NCI-H69 (cell line): ENCODE measurements at regions not wholly inside any gene's neighbourhood (a gene's known extent, or its start where the extent isn't known, plus 50 kb on each side); places are given as distances from the start of the nearest gene placed in this dataset.
"Not testable (repeated sequence)": the region's sequence is repeated elsewhere in the genome, so short reads cannot be mapped to it uniquely, and the experiment has no call there.

Experiments
- DNase-seq: peaks from one replicate; lab custom pipeline; 2025; lab: John Stamatoyannopoulos, UW

DNA sequence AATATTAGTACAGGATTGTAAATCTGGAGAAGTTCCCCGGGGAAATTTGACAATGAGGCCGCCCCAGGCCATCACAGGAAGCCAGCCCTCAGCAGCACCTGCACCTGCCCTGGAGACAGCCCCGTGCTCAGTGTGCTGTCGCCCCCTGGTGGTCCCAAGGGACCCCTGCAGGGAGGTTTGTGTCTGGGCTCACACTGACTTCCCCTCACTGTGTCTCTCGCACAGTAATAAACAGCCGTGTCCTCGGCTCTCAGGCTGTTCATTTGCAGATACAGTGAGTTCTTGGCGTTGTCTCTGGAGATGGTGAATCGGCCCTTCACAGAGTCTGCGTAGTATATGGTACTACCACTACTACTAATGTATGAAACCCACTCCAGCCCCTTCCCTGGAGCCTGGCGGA lies 1011.2 kb downstream of the TMEM121 start:
- DNase-seq: peak; percentile 20

DNA sequence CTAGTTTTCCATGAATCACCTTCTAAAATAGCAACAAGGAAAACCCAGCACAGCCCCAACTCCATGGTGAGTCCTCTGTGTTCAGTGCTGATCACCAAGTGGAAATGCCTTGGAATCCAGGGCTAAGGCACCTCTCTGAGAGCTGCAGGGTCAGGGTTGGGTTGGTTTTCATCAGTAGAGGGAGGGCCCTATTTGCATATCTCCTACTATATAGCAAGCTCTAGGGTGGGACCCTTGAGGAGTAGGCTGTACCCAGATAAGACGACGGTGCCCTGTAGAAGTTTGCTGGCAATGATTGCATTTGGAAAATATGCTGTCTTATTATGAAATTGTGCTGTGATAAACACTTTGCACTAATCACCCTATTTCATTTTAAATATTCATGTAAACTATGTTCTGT lies 1011.8 kb downstream of the TMEM121 start:
- no peak for DNase-seq

DNA sequence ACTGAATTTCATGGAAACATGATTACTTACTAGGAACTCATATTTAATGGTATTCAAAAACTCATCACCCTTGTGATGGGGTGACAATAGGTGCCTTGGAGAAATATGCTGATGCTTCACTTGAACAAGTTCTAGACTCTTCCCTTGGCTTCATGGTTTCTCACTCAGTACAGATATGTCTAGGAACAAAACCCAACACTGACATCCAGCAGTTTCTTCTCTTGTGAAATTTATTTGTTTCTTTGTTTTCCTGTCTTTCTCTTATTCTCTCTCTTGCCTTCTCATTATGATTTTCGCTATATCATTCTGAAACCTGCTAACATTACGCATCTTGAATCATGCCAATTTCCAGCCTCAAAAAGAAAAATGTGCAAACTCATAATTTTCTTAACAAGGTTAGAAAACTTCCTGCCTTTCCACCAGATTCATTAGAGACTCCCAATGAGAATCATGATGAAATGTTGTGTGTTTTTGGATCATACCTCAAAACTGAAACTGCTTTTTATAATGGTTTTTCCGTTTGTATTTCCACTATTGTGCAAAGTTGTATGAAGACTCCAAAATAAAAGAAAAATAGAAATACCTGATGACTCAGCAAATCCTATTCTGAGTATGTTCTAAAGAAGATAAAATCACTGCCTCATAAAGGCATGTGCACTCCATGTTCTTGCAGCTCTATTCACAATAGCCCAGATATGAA lies 1021.5 kb downstream of the TMEM121 start:
- DNase-seq: no peak

DNA sequence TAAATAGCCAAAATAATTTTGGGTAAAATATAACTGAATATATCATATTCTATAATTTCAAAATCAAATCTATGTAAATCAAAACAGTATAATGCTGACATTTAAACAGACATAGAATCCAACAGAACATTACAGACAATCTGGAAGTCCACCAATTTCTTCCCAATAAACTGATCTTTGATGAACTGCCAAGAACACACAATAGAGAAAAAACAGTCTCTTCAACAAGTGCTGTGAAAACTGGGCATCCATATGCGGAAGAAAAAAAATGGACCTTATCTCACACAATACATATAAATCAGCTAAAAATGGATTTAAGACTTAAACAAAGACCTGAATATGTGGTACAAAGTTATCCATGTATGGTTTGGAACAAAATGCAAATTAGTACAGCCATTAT lies 1022.7 kb downstream of the TMEM121 start:
- DNase-seq: no peak

DNA sequence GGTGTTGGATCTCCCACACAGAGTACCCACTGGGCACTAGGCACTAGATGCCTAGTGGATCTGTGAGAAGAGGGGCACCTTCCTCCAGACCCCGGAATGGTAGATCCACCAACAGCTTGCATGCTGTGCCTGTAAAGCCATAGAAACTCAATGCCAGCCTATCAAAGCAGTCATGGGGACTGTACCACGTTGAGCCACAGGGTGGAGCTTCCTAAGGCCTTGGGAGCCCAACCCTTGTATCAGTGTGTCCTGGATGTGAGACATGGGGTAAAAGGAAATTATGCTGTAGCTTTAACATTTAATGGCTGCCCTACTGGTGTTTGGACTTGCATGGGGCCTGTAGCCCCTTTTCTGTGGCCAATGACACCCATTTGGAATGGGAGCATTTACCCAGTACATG lies 1024.9 kb downstream of the TMEM121 start:
- DNase-seq: peak; percentile 3

DNA sequence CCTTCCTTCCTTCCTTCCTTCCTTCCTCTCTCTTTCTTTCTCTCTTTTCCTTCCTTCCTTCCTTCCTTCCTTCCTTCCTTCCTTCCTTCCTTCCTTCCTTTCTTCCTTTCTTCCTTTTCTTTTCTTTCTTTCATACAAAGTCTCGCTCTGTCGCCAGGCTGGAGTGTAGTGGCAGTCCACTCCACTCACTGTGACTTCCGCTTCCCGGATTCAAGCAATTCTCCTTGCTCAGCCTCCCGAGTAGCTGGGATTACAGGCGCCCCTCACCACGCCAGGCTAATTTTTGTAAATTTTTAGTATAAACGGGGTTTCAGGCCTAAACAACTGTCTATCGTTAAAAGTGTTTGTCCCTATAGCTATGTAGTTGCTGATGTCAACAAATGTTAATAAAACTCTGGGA lies 1029.8 kb downstream of the TMEM121 start:
- DNase-seq: not testable (repeated sequence)

DNA sequence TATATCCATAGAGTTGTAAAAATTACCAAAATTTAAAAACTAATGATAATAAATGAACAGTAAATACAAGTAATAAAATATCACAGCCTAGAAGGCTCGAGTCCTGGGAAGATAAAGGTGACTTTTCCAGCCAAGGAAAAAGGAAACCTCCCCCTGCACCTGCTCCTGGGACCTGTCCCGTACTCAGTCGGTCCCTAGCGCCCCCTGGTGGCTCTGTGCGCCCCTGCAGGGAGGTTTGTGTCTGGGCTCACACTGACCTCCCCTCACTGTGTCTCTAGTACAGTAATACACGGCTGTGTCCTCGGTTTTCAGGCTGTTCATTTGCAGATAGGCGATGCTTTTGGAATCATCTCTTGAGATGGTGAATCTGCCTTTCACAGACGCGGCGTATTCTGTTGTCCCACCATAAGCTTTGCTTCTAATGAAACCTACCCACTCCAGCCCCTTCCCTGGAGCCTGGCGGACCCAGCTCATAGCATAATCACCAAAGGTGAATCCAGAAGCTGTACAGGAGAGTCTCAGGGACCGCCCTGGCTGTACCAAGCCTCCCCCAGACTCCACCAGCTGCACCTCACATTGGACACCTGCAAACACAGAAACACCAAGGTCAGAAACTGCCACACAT lies 1030.4 kb downstream of the TMEM121 start:
- DNase-seq: peak; percentile 50

DNA sequence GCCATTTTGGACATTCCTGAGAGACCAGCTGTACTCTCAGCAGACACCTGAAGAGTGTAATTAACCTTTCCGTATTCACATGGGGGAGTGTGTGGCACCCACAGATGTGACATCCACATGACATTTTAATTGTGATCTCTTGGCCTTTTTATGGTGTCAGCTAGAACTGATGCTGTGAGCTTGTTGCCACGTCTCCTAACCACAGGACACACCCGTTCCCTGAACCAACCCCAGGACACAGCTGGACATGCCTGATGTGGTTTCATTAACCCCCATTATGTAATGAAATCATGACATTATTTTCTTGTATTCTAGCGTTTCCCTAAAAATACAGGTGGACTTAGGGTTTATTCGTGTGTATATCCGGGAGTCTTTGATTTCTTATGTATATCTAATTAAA lies 1036.1 kb downstream of the TMEM121 start:
- no peak for DNase-seq

DNA sequence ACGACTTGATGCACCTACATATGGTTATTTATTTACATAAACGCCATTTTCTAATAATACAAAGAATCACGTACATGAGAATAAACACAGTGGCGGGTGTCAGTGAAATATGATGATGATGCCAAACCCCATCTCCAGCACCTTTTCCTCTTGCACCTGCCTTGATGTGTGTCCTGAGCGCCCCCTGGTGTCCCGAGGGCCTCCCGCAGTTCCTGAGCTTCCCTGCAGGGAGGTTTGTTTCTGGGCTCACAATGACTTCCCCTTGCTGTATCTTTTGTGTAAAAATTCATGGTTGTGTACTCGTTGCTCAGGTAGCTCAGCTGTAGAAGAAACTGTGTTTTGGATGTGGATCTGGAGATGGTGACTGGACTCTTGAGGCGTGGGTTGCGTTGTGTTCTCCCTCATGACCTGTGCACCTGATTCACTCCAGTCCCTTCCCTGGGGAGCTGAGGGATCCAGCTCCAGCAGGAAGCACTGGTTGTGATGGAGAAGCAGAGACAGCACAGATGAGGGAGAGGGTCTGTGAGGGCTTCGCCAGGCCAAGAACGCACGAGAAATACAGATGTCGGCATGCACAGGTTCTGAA lies 1037.8 kb downstream of the TMEM121 start:
- DNase-seq: peak; percentile 12

DNA sequence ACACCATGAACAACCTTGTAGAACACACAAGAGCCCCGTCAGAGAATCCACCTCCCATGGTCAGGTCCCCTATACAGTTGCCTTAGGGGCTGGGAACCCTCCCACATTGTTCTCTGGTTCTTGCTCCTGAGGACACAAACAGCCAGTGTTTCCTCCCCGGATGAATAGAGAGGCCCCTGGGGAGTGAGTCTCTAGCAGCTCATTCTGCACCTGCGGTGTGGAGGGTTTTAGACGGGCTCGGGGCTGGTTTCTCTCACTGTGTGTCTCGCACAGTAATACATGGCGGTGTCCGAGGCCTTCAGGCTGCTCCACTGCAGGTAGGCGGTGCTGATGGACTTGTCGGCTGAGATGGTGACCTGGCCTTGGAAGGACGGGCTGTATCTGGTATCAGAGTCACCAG lies 1052.1 kb downstream of the TMEM121 start:
- DNase-seq: no peak

DNA sequence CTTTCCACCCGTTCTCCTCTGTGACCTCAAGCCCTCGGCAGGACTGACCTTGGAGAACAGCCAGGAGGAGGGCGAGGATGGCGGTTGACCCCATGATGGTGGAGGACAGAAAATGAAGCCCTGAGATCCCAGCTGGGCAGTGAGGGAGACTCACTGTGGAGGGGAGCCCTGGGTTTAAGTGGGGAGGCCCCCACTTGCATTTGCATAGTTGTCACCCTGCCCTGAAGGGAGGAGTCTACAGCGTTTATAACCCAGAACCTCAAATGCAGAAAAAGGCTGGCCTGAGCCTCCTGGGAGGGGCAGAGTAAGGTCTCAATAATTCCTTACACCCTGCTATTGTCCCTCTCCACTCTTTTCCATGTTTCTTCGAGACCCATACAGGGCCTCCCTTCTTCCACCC lies 1052.7 kb downstream of the TMEM121 start:
- no peak for DNase-seq

DNA sequence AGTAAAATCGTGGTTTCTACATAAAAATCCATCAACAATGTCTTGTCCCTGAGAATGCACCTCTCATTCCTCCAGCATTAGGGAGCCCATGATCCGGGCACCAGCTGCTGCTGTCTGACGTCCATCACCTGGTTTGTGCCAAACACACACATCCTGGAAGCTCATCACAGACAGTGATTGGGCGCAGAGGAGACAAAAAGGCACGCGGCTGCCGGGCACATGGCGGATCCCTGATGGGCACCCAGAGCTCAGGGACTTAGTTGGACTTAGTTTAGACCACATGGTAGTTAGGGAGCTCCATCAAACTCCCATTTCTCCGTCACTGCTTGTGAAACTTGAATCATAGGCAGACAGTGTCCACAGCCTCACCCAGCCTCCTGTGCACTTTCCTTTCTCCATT lies 1059.3 kb downstream of the TMEM121 start:
- no peak for DNase-seq

DNA sequence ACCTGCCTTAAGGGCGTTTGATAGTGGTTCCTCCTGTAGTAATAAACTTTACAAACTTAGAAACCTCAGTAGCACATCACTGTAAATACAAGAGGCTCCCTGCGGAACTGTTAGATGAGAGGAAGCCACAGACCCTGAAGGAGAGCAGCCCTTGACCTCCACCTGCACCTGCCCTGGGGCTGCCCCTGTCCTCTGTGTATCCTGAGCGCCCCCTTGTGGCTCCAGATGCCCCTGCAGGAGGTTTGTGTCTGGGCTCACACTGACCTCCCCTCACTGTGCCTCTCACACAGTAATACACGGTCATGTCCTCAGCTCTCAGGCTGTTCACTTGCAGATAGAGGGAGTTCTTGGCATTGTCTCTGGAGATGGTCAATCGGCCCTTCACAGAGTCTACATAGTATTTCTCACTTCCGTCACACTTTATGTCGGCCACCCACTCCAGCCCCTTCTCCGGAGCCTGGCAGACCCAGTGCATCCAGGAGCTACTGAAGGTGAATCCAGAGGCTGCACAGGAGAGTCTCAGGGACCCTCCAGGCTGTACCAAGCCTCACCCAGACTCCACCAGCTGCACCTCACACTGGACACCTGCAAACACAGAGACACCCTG lies 1059.8 kb downstream of the TMEM121 start:
- peak; percentile 40 for DNase-seq

DNA sequence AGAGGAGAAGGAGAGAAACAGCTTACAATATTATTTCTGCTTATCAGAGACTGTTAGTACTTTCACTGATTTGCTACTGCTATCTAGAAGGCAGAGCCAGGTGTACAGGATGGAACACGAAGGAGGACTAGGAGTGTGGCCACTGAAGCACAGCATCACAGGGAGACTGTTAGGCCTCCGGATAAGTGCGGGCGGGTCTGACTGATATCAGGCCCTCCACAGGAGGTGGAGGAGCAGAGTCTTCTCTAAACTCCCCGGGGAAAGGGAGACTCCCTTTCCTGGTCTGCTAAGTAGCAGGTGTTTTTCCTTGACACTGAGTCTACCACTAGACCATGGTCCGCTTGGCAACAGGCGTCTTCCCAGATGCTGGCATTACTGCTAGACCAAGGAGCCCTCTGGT lies 1065.2 kb downstream of the TMEM121 start:
- DNase-seq: not testable (repeated sequence)

DNA sequence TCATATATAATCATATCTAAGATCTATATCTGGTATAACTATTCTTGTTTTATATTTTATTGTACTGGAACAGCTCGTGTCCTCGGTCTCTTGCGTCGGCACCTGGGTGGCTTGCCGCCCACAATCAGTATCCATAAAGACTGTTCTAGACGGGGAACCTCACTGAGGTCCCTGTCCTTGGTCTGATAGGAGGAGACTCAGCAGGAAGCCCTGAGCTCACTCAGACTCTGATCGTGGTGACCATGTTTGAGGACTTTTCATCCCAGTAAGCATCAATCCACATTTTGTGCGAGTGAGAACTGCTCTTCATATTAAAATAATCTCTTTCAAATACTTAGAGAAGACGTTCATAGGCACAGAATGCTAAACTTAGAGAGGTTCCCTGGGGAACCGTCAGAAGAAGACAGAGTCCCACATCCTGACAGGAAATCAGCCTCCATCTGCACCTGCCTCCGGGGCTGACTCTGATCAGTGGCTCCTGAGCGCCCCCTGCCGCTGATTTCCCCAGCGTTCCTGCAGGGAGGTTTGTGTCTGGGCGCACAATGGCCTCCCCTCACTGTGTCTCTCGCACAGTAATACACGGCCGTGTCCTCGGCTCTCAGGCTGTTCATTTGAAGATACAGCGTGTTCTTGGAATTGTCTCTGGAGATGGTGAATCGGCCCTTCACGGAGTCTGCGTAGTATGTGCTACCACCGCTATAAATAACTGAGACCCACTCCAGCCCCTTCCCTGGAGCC lies 1065.9 kb downstream of the TMEM121 start:
- DNase-seq: not testable (repeated sequence)

DNA sequence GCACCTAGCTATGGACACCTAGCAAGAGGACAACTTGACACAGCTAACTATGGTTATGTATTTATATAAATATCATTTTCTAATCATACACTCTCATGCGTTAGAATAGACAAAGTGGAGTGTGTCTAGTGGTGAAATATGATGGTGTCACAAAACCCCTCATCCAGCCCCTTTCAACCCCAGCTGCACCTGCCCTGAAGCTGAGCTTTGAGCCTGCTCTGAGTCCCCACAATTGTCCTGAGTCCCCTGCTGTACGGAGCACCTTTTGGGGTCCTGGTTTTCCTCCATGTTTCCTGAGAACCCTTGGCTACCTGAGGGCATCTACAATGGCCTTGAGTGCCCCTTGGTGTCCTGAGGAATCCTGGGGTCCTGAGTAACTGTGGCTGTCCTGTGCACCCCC lies 1072.8 kb downstream of the TMEM121 start:
- DNase-seq: no peak

DNA sequence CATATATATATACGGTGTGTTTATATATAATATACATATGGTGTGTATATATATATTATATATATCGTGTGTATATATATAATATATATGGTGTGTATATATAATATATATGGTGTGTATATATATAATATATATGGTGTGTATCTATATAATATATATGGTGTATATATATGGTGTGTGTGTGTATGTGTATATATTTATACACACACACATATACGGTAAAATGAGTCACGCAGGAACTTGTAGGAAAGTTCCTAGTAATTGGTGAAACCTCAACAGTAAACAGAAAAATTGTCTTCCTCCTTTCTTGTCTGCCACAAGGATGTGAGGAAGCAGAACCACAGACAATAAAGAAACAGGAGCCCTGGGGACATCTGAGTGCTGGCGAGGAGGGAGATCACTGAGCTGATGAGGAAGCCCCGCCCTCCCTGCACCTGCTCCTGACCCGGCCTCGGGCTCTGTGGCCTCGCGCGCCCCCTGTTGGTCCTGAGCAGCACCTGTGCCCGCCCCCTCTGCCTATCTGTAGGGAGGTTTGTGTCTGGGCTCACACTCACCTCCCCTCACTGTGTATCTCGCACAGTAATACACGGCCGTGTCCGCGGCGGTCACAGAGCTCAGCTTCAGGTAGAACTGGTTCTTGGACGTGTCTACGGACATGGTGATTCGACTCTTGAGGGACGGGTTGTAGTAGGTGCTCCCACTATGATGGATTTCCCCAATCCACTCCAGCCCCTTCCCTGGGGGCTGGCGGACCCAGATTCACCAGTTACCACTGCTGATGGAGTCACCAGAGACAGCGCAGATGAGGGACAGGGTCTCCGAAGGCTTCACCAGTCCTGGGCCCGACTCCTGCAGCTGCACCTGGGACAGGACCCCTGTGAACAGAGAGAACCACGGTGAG lies 1079.4 kb downstream of the TMEM121 start:
- DNase-seq: peak; percentile 47

DNA sequence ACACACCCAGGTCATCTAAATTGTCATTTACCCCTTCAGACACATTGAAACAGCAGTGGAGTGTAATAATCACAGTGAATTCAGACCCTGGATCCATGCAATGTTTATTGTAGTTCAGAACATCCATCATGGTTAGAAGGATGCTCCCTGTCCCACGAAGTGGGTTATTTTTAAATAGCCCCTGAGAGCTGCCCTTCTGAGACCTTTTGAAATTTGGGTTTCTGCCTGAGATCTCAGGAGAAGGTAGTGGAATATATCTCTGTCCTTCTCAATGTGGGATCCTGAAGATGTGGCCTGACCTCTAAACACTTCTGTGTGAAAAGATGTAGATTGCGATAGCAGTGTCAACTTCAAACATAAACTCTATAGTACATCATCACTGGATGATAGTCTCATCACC lies 1080.6 kb downstream of the TMEM121 start:
- DNase-seq: no peak

DNA sequence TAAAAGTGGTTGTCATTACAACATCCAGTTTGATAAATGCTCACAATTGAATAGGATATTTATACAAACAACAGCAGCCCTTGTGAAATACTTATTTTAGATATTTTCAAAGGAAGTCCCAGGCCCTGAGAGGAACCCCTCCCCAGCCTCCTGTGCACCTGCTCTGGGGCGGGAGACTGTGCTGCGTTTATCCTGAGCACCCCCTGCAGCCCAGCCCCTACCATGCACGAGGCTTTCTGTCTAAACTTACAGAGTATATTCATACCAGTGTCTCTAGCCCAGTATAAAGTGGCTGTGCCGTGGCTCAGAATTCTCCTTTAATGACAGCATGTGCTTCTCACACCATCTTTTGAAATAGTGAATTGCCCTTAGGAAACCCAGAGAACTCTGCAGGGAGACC lies 1084.3 kb downstream of the TMEM121 start:
- DNase-seq: no peak

DNA sequence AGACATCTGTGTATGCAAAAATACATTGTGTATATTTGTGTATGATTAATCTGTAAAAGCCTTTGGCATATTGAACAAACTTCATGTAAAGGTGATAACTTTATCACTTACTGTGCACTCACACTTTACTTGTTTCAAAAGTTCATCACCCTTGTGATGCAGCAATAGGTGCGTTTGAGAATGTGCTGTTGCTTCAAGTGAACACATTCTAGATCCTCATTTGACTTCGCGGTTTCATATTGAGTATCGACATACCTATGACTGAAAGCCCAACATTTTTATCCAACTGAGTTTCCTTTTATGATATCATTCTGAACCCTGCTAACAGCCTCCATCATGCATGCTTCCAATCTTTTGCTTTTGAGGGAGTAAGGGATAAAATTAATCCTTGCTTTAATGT lies 1086.9 kb downstream of the TMEM121 start:
- DNase-seq: no peak

DNA sequence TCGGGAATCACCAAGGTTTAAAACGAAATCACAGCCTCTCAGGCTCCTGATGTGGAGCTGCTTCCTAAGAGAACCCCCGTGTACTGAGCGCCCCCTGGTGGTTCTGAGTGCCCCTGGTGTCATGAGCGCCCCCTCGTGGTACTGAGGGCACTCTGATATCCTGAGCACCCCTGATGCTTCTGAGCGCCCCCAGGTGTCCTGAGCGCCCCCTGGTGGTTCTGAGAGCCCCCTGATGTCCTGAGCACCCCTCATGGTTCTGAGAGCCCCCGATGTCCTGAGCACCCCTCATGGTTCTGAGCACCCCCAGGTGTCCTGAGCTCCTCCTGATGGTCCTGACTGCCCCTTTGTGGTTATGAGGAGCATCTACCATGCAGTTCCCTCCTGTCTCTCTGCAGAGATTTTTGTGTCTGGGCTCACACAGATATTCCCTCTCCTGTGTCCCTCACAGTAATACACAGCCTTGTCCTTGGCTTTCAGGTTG lies 1092.1 kb downstream of the TMEM121 start:
- peak; percentile 77 for DNase-seq
